HG03135 (cell line): ENCODE measurements at regions not wholly inside any gene's neighbourhood (a gene's known extent, or its start where the extent isn't known, plus 50 kb on each side); places are given as distances from the start of the nearest gene placed in this dataset.
"Not testable (repeated sequence)": the region's sequence is repeated elsewhere in the genome, so short reads cannot be mapped to it uniquely, and the experiment has no call there.

ENCODE experiments used
- ATAC-seq: cut with Tn5 transposase; IDR thresholded peaks from one replicate; pipeline ENCODE4 v1.9.1; 2021; ENCODE audit warnings: mild to moderate bottlenecking, moderate library complexity; ENCODE audit not compliant: unreplicated experiment

DNA sequence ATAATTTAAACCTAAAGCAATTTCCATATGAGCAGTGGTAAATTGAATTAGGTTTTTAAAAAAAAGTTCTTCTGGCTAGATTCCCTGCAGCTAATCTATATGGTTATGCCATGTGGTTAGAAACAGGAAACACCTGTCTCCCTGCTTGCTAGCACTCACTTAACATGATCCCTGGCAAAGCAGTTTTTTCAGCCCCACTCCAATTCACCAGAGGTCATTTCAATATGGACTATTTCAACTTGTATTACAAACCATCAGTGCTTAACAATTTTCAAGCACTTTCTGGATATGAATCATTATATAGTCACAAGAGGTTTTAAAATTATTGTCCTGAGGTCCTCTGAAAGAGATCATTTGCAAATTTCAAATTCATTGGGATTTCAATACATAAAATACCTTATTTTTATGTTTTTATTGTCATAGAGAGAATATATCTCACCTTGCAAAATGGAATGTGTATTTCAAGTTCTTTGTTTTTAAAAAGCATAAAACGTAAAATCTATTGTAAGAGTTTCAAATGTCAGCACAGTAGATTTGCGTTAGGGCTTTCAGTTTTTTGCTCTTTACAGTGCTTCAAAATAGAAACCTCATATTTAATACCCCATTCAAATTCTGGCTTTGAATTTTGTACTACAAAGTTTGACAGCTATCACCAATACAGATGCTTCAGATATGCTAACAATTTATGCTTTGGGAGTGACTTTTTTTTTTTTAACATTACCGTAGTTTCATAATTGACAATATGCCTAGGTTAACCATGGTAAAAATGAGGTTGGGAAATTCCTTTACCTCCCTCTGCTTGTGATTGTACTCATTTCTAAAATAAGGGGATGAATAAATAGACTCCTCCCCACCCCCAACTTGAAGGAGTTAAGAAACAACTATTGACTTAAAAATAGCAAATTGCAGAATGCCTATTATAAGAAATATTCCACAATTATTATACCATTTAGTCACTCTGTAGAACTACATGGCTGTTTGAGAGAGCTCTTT is 117.5 kb upstream of the HGF start:
- ATAC-seq, result no peak

- ATAC-seq, result no peak
Observed at GRCh38 chr7:81886211-81886764, 116.4 kb upstream of the HGF start.

DNA sequence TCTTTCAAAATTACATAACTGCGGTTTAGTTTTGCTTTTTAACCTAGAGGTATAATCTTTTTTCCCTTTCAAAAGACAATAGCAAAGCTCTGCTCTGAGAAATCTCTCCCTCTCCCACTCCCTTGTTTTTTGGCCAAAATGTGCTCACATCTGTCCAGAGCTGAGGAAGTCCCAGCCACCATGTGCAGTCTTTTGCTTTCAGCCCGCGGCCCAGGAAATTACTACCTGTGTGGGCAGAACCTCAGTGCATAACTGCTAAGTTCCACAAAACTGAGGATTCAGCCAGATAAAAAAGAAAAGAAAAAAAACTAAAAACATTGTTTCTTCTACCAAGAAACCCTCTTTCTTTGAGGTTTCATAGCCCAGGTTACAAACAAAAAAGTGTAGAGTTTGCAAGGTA is 115.0 kb upstream of the HGF start:
- no peak for ATAC-seq

- ATAC-seq, result no peak
Observed at GRCh38 chr7:81883801-81884393, 114.0 kb upstream of the HGF start.

DNA sequence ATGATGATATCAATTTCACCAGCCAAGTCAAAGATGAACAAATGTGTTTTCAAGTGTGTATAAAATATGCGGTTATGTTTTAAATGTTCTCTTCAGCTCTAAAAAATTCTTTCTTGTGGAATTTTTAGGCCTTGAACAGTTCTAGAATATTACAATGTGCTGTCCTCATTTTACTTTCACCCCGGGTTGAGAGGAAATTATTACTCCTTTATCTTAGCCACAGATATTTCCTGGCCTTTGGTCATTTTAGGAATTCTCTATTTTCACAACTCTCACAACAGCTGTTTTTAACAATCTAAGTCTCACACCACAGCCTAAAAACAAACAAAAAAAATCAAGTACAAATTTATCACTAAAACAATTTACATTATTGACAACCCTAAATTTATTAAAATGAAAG is 112.2 kb upstream of the HGF start:
- no peak for ATAC-seq

- ATAC-seq, result no peak
Observed at GRCh38 chr7:81877890-81878289, 108.0 kb upstream of the HGF start.

DNA sequence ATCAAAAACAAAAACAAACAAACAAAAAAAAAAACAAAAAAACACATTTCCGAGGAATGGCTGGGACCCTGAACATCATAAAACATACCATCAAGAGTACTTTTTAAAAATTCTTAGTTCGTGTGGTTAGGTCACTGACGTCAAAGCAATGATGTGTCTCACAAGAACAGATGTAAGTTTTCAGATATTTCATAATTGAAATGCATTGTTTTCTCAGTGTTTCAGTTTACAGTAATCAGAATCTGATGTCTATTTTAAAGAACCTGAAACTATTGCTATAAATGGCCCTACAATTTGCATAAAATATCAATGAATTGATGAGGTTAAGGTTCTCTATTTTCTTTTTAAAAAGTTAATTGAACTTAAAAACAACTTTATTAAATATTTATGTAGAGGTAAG is 103.7 kb upstream of the HGF start:
- ATAC-seq, result no peak

- no peak for ATAC-seq
Observed at GRCh38 chr7:81871606-81872265, 101.9 kb upstream of the HGF start.

DNA sequence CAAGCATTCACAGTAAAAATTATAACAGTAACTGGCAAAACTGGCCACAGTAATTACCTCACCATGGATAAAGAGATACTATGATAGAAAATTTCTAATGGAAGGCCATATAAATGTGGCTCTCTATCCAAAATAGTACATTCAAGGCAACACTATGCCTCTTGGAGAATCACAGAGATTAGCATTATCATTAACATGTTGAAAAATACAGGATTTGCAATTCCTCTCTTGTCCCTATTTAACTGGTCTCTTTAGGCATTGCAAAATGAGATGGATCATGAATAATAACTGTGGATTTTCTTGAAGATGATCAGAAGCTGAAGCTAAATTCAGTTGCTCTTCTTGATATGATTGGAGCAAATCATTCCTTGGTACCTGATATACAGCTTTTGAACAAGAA is 100.8 kb upstream of the HGF start:
- no peak for ATAC-seq

GRCh38 chr7:81869670-81870069 is 99.8 kb upstream of the HGF start:
- ATAC-seq, result no peak

DNA sequence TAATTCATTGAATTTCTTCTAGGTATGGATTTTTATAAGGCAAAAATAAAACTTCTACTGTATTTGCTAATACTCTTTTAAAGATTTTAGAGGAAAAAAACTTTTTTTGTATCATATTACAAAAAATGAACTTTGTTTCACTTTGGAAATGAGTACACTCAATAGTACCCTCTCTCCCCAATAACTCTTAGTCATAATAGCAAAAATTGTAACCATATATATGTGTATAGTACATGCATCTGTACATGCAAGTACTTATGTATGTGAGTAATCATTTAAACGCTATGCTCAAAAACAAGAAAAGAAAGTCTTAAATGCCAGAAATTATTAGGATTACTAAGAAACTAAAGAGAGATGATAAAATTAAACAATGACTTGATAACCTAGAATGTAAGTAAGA is 95.9 kb upstream of the HGF start:
- ATAC-seq, result no peak

- ATAC-seq, result no peak
Observed at GRCh38 chr7:81859433-81859832, 89.6 kb upstream of the HGF start.

DNA sequence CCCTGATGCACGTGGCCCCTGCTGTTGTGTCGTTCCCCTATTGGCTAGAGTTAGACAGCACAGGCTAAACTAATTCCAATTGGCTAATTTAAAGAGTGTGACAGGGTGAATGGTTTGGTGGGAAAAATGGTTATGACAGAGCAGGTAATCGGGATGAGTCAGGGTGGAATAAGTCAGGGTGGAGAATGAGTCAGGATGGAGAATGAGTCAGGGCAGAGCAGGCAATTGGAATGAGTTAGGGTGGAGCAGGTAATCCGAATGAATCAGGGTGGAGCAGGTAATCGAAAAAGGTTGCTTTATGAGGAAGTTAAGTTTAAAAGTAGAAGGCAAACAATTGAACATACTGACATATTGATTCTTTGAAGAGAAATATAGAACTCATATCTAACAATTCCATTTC is 89.0 kb upstream of the HGF start:
- not testable (repeated sequence) for ATAC-seq

DNA sequence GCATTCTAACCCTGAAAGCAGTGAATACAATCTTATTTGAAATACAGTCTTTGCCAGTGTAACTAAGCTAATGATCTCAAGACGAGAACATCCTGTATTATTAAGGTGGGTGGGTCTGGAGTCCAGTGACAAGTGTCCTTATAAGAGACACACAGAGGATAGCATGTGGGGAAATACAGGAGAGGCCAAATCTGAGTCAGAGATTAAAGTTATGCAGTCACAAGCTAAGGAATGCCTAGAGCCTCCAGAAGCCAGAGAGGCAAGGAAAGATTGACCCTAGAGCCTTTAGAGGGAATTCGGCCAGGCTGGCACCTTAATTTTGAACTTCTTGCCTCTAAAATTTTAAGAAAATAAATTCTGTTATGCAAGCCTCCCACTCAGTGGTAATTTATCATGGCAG is 87.5 kb upstream of the HGF start:
- ATAC-seq, result no peak

GRCh38 chr7:81854518-81854917 is 84.7 kb upstream of the HGF start:
- no peak for ATAC-seq

- ATAC-seq, result no peak
Observed at GRCh38 chr7:81852701-81853100, 82.9 kb upstream of the HGF start.

DNA sequence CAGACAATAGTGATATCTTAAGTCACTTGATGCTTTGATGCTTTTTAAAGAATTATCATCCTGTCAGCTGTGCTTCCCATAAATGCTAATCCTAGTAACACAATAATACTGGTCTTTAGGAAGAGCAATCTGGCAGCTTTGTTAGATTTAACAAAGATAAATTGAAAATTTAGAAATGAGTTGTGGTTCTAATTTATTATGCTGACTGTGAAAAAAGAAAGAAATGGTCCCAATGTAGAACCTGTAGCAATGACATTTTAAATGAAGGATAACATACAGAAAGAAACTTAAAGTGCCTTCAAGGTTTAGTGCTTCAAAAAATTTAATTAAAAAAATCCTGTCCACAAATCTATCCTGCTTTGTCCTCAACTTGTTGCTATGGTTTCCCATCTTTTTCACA is 81.6 kb upstream of the HGF start:
- no peak for ATAC-seq

DNA sequence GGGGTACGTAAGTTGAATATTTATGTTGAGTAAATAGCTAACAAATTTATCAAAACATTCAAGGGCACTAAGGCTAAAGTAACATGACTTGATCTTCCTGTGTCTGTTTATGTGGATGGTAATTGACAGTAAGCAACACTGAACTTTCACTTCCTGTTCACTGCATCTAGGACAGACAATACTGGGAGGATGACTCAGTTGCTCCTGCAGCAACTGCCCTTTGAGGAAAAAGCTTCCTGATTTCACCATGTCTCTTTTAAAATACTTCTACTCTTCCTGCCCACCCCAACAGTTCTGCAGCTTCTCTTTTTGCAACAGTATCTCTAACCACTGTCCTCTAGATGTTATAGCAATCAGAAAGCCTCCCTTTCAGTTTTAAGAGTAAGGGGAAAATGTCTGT is 76.6 kb upstream of the HGF start:
- ATAC-seq, result peak; percentile 44

- peak; percentile 94 for ATAC-seq
Observed at GRCh38 chr7:81845744-81846241, 75.9 kb upstream of the HGF start.

DNA sequence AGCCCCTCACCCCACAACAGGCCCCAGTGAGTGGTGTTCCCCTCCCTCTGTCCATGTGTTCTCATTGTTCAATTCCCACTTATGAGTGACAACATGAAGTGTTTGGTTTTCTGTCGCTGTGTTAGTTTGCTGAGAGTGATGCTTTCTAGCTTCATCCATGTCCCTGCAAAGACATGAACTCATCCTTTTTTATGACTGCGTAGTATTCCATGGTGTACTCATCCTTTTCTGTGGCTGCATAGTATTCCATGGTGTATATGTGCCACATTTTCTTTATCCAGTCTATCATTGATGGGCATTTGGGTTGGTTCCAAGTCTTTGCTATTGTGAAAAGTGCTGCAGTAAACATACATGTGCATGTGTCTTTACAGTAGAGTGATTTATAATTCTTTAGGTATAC is 73.8 kb upstream of the HGF start:
- not testable (repeated sequence) for ATAC-seq

- ATAC-seq, result no peak
Observed at GRCh38 chr7:81842361-81842760, 72.5 kb upstream of the HGF start.
